Kidney (tissue), 13 donors: ENCODE measurements at regions not wholly inside any gene's neighbourhood (a gene's known extent, or its start where the extent isn't known, plus 50 kb on each side); places are given as distances from the start of the nearest gene placed in this dataset.

Experiments used
- DNase-seq, 5 donors: peaks; one replicate each; pipeline ENCODE4 v3.0.0-alpha.2; 2013 to 2020
- FAIRE-seq: peaks from 2 replicates; lab custom pipeline; 2012; peaks lifted over from hg19 to GRCh38; lab: Jason Lieb, UNC
- H3K27ac ChIP-seq, 2 donors: one replicate each; pipeline ENCODE4 v1.7.0; 2013; ENCODE audit warnings: low read depth in 2 of 2, low read length in 2 of 2, inconsistent platforms in 1 of 2
- H3K27me3 ChIP-seq: one replicate; pipeline ENCODE4 v1.7.1; 2013; ENCODE audit warnings: low read length, inconsistent platforms; ENCODE audit not compliant: control insufficient read depth, insufficient read depth
- H3K36me3 ChIP-seq, 3 donors: one replicate each; pipeline versions ENCODE4 v1.7.0 to v1.7.1; 2013; ENCODE audit warnings: low read length in 3 of 3, control low read depth in 1 of 3, inconsistent platforms in 1 of 3; ENCODE audit not compliant: insufficient read depth in 3 of 3, control insufficient read depth in 2 of 3
- H3K4me1 ChIP-seq, 3 donors: one replicate each; pipeline versions ENCODE4 v1.7.0 to v1.7.1; 2013; ENCODE audit warnings: low read length in 3 of 3, inconsistent platforms in 1 of 3, low read depth in 1 of 3; ENCODE audit not compliant: control insufficient read depth in 2 of 3, insufficient read depth in 2 of 3
- H3K4me3 ChIP-seq, 3 donors: one replicate each; pipeline versions ENCODE4 v1.7.0 to v1.8.1; 2013; ENCODE audit warnings: low read length in 3 of 3, control low read depth in 1 of 3, inconsistent platforms in 1 of 3
- H3K9ac ChIP-seq, 3 donors: one replicate each; pipeline versions ENCODE4 v1.7.0 to v1.7.1; 2013; ENCODE audit warnings: low read length in 3 of 3, control low read depth in 1 of 3, inconsistent platforms in 1 of 3
- H3K9me3 ChIP-seq, 3 donors: one replicate each; pipeline versions ENCODE4 v1.7.0 to v1.7.1; 2013; ENCODE audit warnings: low read length in 3 of 3, control low read depth in 1 of 3, inconsistent platforms in 1 of 3; ENCODE audit not compliant: control insufficient read depth in 2 of 3, insufficient read depth in 1 of 3
- intact Hi-C: fragments of 100-400 bp; cut with DNase I; formaldehyde crosslinking; loops from one replicate; pipeline ENCODE4 v1.11.1; 2022
- TF ChIP-seq, protein P1 (sequence below): IDR thresholded peaks from 3 replicates; pipeline ENCODE4 v1.5.1; 2012; ENCODE audit warnings: mild to moderate bottlenecking, moderate library complexity, borderline replicate concordance; ENCODE audit not compliant: insufficient read depth; ENCODE audit errors: extremely low read depth
- donor health status: control.
- donor health status: control.
- donor health status: control.
- donor health status: control.
- donor health status: control.
- donor health status: DM: yes; HTN: yes; CAD: no.
- donor health status: Normal renal cell carcinoma (clear cell type).

DNA sequence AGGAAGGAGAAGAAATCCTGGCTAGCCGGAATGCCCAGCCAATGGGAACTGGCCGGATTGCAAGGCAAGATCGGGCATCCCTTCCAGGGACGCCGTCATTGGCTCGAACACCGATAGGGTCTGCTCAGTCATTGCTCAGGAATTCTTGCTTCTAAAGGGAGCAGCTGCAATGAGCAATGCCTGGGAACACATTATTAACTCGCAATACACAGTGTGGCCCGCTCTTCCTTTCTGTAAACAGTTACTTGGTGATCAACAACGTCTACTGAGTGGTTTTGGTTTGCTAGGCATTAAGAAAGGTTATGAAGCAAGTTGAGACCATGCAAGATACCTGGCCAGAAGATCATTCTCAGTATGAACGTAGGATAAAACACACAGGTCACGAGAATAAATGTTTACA, 165.4 kb upstream of the CITED2 start:
- TF ChIP-seq, protein P1, sequence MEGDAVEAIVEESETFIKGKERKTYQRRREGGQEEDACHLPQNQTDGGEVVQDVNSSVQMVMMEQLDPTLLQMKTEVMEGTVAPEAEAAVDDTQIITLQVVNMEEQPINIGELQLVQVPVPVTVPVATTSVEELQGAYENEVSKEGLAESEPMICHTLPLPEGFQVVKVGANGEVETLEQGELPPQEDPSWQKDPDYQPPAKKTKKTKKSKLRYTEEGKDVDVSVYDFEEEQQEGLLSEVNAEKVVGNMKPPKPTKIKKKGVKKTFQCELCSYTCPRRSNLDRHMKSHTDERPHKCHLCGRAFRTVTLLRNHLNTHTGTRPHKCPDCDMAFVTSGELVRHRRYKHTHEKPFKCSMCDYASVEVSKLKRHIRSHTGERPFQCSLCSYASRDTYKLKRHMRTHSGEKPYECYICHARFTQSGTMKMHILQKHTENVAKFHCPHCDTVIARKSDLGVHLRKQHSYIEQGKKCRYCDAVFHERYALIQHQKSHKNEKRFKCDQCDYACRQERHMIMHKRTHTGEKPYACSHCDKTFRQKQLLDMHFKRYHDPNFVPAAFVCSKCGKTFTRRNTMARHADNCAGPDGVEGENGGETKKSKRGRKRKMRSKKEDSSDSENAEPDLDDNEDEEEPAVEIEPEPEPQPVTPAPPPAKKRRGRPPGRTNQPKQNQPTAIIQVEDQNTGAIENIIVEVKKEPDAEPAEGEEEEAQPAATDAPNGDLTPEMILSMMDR: no peak
- H3K27ac ChIP-seq: peak overlapping the region in 1 of 2 donors; percentile 23
- intact Hi-C loops: no loop called here
- peaks cover 5 to 16% (median 8%) of the 10 kb centered on the region in 3 donors for H3K4me1 ChIP-seq
- DNase-seq (peak in 2 of 5 donors; percentile 24 to 80), FAIRE-seq (no peak)
- H3K9ac ChIP-seq: no peak overlapping the region
- no peaks in the 10 kb centered on the region for H3K36me3 ChIP-seq
- H3K27me3 ChIP-seq: no peaks in the 10 kb centered on the region
- no peaks in the 10 kb centered on the region for H3K9me3 ChIP-seq
- peak overlapping the region in 1 of 3 donors; percentile 13 for H3K4me3 ChIP-seq

DNA sequence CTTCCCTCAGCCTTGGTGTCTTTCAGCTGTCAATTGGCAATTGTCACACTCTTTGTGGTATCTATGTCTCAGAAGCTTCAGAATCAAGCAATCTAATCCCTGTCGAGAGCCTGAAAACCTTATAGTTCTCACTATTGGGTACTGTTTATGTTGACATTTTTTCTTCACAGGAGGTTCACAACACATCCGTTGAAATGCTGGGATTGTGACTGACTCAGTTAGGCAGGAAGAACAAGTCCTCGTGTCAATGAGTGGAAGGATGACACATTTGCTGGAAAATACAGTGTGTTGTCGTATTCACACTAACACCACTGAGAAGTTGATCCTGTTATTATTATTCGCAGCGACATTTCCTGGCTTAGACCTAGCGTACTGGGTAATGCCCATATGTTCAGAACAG, 163.9 kb upstream of the CITED2 start:
- TF ChIP-seq, protein P1: no peak
- Histone ChIP-seq H3K9ac (no peak overlapping the region), H3K27me3 (no peaks in the 10 kb centered on the region), H3K36me3 (no peaks in the 10 kb centered on the region), H3K4me1 (peaks cover 15 to 30% (median 19%) of the 10 kb centered on the region in 3 donors), H3K9me3 (no peaks in the 10 kb centered on the region), H3K4me3 (no peak overlapping the region), H3K27ac (no peak overlapping the region)
- intact Hi-C loops: no loop called here
- DNase-seq (no peak), FAIRE-seq (no peak)

DNA sequence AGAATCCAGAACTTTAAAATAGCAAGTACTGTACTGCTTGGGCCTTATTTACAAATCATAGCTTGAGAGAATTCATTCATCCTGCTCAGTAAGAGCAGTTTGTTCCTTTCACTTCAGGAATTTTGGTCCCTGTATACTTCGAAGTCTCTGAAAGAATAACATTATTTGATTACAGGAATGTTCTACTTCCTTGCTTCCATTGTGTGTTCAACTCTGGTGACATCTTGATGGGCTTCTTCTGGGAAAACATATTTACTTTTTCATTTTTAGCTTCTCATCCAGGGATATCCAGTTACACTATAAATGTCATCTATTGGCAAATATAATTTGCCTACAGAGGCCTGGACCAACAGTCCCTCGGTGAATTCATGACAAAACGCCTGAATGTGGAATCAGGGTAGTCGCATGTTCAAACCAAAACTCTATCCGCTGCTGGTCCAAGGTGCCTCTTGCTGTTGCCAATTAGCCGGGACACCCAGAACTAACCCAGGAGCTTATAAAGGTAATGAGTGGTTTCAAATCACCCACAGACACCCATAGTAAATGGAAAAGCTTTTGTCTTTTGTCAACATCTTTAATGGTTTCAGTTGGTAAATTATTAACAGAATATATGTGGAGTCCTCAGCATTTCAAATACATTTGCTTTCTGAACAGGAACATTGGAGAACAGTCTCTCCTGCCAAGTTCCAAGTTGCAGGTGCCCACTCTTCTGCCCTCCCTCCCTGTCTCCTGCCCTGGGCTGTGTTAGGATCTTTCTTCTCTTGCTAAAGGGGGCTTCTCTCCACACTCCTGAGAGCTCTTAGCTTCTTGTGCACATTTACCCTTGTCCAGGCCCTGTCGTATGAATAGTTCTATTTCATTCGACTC, 162.5 kb upstream of the CITED2 start:
- DNase-seq: peak in 4 of 5 donors; percentile 22 to 68 (median 46)
- no peaks in the 10 kb centered on the region for H3K9me3 ChIP-seq
- peaks cover 15 to 38% (median 19%) of the 10 kb centered on the region in 3 donors for H3K4me1 ChIP-seq
- intact Hi-C loops: no loop called here
- no peaks in the 10 kb centered on the region for H3K27me3 ChIP-seq
- TF ChIP-seq, protein P1: no peak
- FAIRE-seq: no peak
- peak overlapping the region in 1 of 3 donors; percentile 9 for H3K9ac ChIP-seq
- H3K27ac ChIP-seq: peak overlapping the region; percentile 73 to 87
- no peak overlapping the region for H3K4me3 ChIP-seq
- H3K36me3 ChIP-seq: no peaks in the 10 kb centered on the region
